Astrocyte (in vitro differentiated cells and primary cell): ENCODE measurements at regions not wholly inside any gene's neighbourhood (a gene's known extent, or its start where the extent isn't known, plus 50 kb on each side); places are given as distances from the start of the nearest gene placed in this dataset.
A peak's percentile ranks its signal among the peaks of the same experiment; 100 is the strongest.

Experiments used
- DNase-seq: peaks from one replicate; pipeline ENCODE4 v3.0.0-alpha.2; 2010; ENCODE audit warnings: low read depth
- FAIRE-seq: peaks from 2 replicates; lab custom pipeline; 2011; peaks lifted over from hg19 to GRCh38; lab: Jason Lieb, UNC
- H2AFZ ChIP-seq: 2 replicates; pipeline ENCODE4 v1.6.0; 2012; ENCODE audit warnings: low read depth, low read length, inconsistent platforms
- H3K27ac ChIP-seq: 2 replicates; pipeline ENCODE4 v1.5.1; 2011; ENCODE audit warnings: low read depth, low read length, inconsistent platforms
- H3K27me3 ChIP-seq: 2 replicates; pipeline ENCODE4 v1.6.0; 2011; ENCODE audit warnings: low read length, inconsistent platforms; ENCODE audit not compliant: insufficient read depth
- H3K36me3 ChIP-seq: 2 replicates; pipeline ENCODE4 v1.5.1; 2011; ENCODE audit warnings: low read length, inconsistent platforms; ENCODE audit not compliant: insufficient read depth
- H3K4me1 ChIP-seq: 2 replicates; pipeline ENCODE4 v1.5.1; 2011; ENCODE audit warnings: low read length, inconsistent platforms; ENCODE audit not compliant: insufficient read depth
- H3K4me2 ChIP-seq: 2 replicates; pipeline ENCODE4 v1.6.0; 2012; ENCODE audit warnings: low read length, inconsistent platforms
- H3K4me3 ChIP-seq: 2 replicates; pipeline ENCODE4 v1.5.1; 2011; ENCODE audit warnings: low read depth, mild to moderate bottlenecking, low read length, inconsistent platforms; ENCODE audit not compliant: insufficient read depth
- H3K79me2 ChIP-seq: 2 replicates; pipeline ENCODE4 v1.6.0; 2012; ENCODE audit warnings: mild to moderate bottlenecking, low read length, inconsistent platforms; ENCODE audit not compliant: insufficient read depth
- H3K9ac ChIP-seq: 2 replicates; pipeline ENCODE4 v1.6.0; 2012; ENCODE audit warnings: mild to moderate bottlenecking, low read length, inconsistent platforms
- H3K9me3 ChIP-seq: 2 replicates; pipeline ENCODE4 v1.5.1; 2012; ENCODE audit warnings: low read depth, mild to moderate bottlenecking, low read length, inconsistent platforms; ENCODE audit not compliant: insufficient read depth
- H4K20me1 ChIP-seq: 2 replicates; pipeline ENCODE4 v1.6.0; 2012; ENCODE audit warnings: low read length, inconsistent platforms; ENCODE audit not compliant: insufficient read depth
- H3K27ac Mint-ChIP-seq: one replicate; pipeline ENCODE4 v1.8.0; 2021; ENCODE audit warnings: mild to moderate bottlenecking, mixed read lengths; ENCODE audit not compliant: unreplicated experiment
- H3K27me3 Mint-ChIP-seq: one replicate; pipeline ENCODE4 v1.8.0; 2021; ENCODE audit warnings: low read depth, mixed read lengths; ENCODE audit not compliant: unreplicated experiment
- H3K36me3 Mint-ChIP-seq: one replicate; pipeline ENCODE4 v1.8.0; 2021; ENCODE audit warnings: low read depth, mixed read lengths; ENCODE audit not compliant: unreplicated experiment
- H3K4me1 Mint-ChIP-seq: one replicate; pipeline ENCODE4 v1.8.0; 2021; ENCODE audit warnings: low read depth, mixed read lengths; ENCODE audit not compliant: unreplicated experiment
- H3K4me3 Mint-ChIP-seq: one replicate; pipeline ENCODE4 v1.8.0; 2021; ENCODE audit warnings: mild to moderate bottlenecking, moderate library complexity, mixed read lengths; ENCODE audit not compliant: unreplicated experiment
- H3K9me3 Mint-ChIP-seq: one replicate; pipeline ENCODE4 v1.8.0; 2021; ENCODE audit warnings: mild to moderate bottlenecking, mixed read lengths; ENCODE audit not compliant: unreplicated experiment
- EZH2 ChIP-seq: IDR thresholded peaks from 2 replicates; pipeline ENCODE4 v1.6.1; 2012; ENCODE audit warnings: mild to moderate bottlenecking, low read length, inconsistent platforms; ENCODE audit not compliant: insufficient read depth
- TF ChIP-seq, protein P1 (sequence below): IDR thresholded peaks from 2 replicates; pipeline ENCODE4 v1.5.1; 2011; ENCODE audit warnings: low read depth, mild to moderate bottlenecking, inconsistent platforms, low read length, moderate library complexity; ENCODE audit not compliant: insufficient read depth

GRCh38 chr7:26593896-26594295, 270.5 kb downstream of the SKAP2 start:
- H3K27ac Mint-ChIP-seq = no peak overlapping the region
- H3K9me3 Mint-ChIP-seq = no peaks in the 10 kb centered on the region
- FAIRE-seq (no peak), DNase-seq (no peak)
- no peak overlapping the region for H3K4me3 Mint-ChIP-seq
- no peak overlapping the region for H3K4me3 ChIP-seq
- H3K36me3 Mint-ChIP-seq = no peaks in the 10 kb centered on the region
- H3K27me3 Mint-ChIP-seq = peaks cover 37% of the 10 kb centered on the region
- no peaks in the 10 kb centered on the region for H3K9me3 ChIP-seq
- no peaks in the 10 kb centered on the region for H3K36me3 ChIP-seq
- TF ChIP-seq, protein P1, sequence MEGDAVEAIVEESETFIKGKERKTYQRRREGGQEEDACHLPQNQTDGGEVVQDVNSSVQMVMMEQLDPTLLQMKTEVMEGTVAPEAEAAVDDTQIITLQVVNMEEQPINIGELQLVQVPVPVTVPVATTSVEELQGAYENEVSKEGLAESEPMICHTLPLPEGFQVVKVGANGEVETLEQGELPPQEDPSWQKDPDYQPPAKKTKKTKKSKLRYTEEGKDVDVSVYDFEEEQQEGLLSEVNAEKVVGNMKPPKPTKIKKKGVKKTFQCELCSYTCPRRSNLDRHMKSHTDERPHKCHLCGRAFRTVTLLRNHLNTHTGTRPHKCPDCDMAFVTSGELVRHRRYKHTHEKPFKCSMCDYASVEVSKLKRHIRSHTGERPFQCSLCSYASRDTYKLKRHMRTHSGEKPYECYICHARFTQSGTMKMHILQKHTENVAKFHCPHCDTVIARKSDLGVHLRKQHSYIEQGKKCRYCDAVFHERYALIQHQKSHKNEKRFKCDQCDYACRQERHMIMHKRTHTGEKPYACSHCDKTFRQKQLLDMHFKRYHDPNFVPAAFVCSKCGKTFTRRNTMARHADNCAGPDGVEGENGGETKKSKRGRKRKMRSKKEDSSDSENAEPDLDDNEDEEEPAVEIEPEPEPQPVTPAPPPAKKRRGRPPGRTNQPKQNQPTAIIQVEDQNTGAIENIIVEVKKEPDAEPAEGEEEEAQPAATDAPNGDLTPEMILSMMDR = no peak
- no peak for TF ChIP-seq EZH2
- H2AFZ ChIP-seq = no peak overlapping the region
- H4K20me1 ChIP-seq = no peaks in the 10 kb centered on the region
- no peaks in the 10 kb centered on the region for H3K79me2 ChIP-seq
- no peaks in the 10 kb centered on the region for H3K4me1 ChIP-seq
- H3K27ac ChIP-seq = no peak overlapping the region
- peaks cover 2% of the 10 kb centered on the region for H3K27me3 ChIP-seq
- H3K9ac ChIP-seq = no peak overlapping the region
- no peaks in the 10 kb centered on the region for H3K4me1 Mint-ChIP-seq
- no peak overlapping the region for H3K4me2 ChIP-seq

GRCh38 chr7:26594553-26594952, 269.8 kb downstream of the SKAP2 start:
- no peaks in the 10 kb centered on the region for H3K4me1 Mint-ChIP-seq
- no peak for FAIRE-seq

GRCh38 chr7:26598867-26599266, 265.5 kb downstream of the SKAP2 start:
- FAIRE-seq (no peak), DNase-seq (no peak)
- H3K4me3 Mint-ChIP-seq = no peak overlapping the region
- no peaks in the 10 kb centered on the region for H3K36me3 ChIP-seq
- peaks cover 2% of the 10 kb centered on the region for H3K9me3 Mint-ChIP-seq
- no peak overlapping the region for H3K27ac ChIP-seq
- peaks cover 21% of the 10 kb centered on the region for H3K27me3 Mint-ChIP-seq
- H3K9ac ChIP-seq = no peak overlapping the region
- no peaks in the 10 kb centered on the region for H3K9me3 ChIP-seq
- H3K4me2 ChIP-seq = no peak overlapping the region
- peaks cover 2% of the 10 kb centered on the region for H3K27me3 ChIP-seq
- peaks cover 5% of the 10 kb centered on the region for H3K4me1 Mint-ChIP-seq
- no peaks in the 10 kb centered on the region for H3K4me1 ChIP-seq
- no peak overlapping the region for H3K27ac Mint-ChIP-seq
- H2AFZ ChIP-seq = no peak overlapping the region
- H4K20me1 ChIP-seq = no peaks in the 10 kb centered on the region
- H3K79me2 ChIP-seq = no peaks in the 10 kb centered on the region
- H3K4me3 ChIP-seq = no peak overlapping the region
- no peaks in the 10 kb centered on the region for H3K36me3 Mint-ChIP-seq
- TF ChIP-seq, protein P1 = no peak
- no peak for TF ChIP-seq EZH2

More at GRCh38 chr7:26594553-26594952, 269.8 kb downstream of the SKAP2 start:
- peak; percentile 16 for DNase-seq
- no peaks in the 10 kb centered on the region for H4K20me1 ChIP-seq
- no peak overlapping the region for H3K9ac ChIP-seq
- H3K79me2 ChIP-seq = no peaks in the 10 kb centered on the region
- no peak overlapping the region for H3K27ac Mint-ChIP-seq
- no peaks in the 10 kb centered on the region for H3K9me3 Mint-ChIP-seq
- peaks cover 2% of the 10 kb centered on the region for H3K27me3 ChIP-seq
- H3K9me3 ChIP-seq = no peaks in the 10 kb centered on the region
- H3K27ac ChIP-seq = no peak overlapping the region
- no peak overlapping the region for H3K4me2 ChIP-seq
- H3K4me3 ChIP-seq = no peak overlapping the region
- H3K36me3 ChIP-seq = no peaks in the 10 kb centered on the region
- H3K4me1 ChIP-seq = no peaks in the 10 kb centered on the region
- TF ChIP-seq, protein P1 = no peak
- TF ChIP-seq EZH2 = no peak
- no peak overlapping the region for H3K4me3 Mint-ChIP-seq
- no peaks in the 10 kb centered on the region for H3K36me3 Mint-ChIP-seq
- H3K27me3 Mint-ChIP-seq = peaks cover 35% of the 10 kb centered on the region
- no peak overlapping the region for H2AFZ ChIP-seq
